Retinal pigment epithelial cell (primary cell): ENCODE measurements at regions not wholly inside any gene's neighbourhood (a gene's known extent, or its start where the extent isn't known, plus 50 kb on each side); places are given as distances from the start of the nearest gene placed in this dataset.
"Not testable (repeated sequence)": the region's sequence is repeated elsewhere in the genome, so short reads cannot be mapped to it uniquely, and the experiment has no call there.

Source experiments
- DNase-seq: peaks from one replicate; pipeline ENCODE4 v3.0.0-alpha.2; 2010; ENCODE audit warnings: low read depth
- H3K4me3 ChIP-seq: 2 replicates; pipeline ENCODE4 v1.5.1; 2011; ENCODE audit warnings: mild to moderate bottlenecking, low read length, control low read depth, moderate library complexity
- TF ChIP-seq, protein P1 (sequence below): conservative IDR thresholded peaks from 2 replicates; pipeline ENCODE4 v1.5.1; 2011; ENCODE audit warnings: low read depth, low read length, control low read depth, inconsistent platforms

GRCh38 chr12:30548203-30548602, 147.5 kb downstream of the IPO8 start:
- H3K4me3 ChIP-seq: no peak overlapping the region
- TF ChIP-seq, protein P1, sequence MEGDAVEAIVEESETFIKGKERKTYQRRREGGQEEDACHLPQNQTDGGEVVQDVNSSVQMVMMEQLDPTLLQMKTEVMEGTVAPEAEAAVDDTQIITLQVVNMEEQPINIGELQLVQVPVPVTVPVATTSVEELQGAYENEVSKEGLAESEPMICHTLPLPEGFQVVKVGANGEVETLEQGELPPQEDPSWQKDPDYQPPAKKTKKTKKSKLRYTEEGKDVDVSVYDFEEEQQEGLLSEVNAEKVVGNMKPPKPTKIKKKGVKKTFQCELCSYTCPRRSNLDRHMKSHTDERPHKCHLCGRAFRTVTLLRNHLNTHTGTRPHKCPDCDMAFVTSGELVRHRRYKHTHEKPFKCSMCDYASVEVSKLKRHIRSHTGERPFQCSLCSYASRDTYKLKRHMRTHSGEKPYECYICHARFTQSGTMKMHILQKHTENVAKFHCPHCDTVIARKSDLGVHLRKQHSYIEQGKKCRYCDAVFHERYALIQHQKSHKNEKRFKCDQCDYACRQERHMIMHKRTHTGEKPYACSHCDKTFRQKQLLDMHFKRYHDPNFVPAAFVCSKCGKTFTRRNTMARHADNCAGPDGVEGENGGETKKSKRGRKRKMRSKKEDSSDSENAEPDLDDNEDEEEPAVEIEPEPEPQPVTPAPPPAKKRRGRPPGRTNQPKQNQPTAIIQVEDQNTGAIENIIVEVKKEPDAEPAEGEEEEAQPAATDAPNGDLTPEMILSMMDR: no peak
- DNase-seq: peak; percentile 94

GRCh38 chr12:30546121-30546520, 149.5 kb downstream of the IPO8 start:
- TF ChIP-seq, protein P1: no peak
- no peak for DNase-seq
- no peak overlapping the region for H3K4me3 ChIP-seq

DNA sequence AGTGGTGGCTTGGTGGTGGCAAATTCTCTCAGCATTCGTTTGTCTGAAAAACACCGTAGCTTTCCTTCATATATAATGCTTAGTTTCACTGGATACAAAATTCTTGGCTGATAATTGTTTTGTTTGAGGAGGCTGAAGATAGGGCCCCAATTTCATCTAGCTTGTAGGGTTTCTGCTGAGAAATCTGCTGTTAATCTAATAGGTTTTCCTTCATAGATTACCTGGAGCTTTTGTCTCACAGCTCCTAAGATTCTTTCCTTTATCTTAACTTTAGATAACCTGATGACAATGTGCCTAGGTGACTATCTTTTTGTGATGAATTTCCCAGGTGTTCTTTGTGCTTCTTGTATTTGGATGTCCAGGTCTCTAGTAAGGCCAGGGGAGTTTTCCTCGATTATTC, 151.0 kb downstream of the IPO8 start:
- not testable (repeated sequence) for DNase-seq, H3K4me3 ChIP-seq

GRCh38 chr12:30537228-30537627, 158.4 kb downstream of the IPO8 start:
- TF ChIP-seq, protein P1: no peak
- DNase-seq: no peak
- H3K4me3 ChIP-seq: no peak overlapping the region

- TF ChIP-seq, protein P1: no peak
- no peak overlapping the region for H3K4me3 ChIP-seq
- no peak for DNase-seq
Observed at GRCh38 chr12:30533558-30534265, 162.0 kb downstream of the IPO8 start.

- no peak overlapping the region for H3K4me3 ChIP-seq
- TF ChIP-seq, protein P1: no peak
- no peak for DNase-seq
Observed at GRCh38 chr12:30531731-30532678, 163.7 kb downstream of the IPO8 start.

- no peak overlapping the region for H3K4me3 ChIP-seq
- DNase-seq: no peak
Observed at GRCh38 chr12:30529489-30530269, 166.0 kb downstream of the IPO8 start.

More at GRCh38 chr12:30529489-30530269, 166.0 kb downstream of the IPO8 start:
- TF ChIP-seq, protein P1: no peak
